ENCODE measurements at regions not wholly inside any gene's neighbourhood (a gene's known extent, or its start where the extent isn't known, plus 50 kb on each side); places are given as distances from the start of the nearest gene placed in this dataset.

DNA sequence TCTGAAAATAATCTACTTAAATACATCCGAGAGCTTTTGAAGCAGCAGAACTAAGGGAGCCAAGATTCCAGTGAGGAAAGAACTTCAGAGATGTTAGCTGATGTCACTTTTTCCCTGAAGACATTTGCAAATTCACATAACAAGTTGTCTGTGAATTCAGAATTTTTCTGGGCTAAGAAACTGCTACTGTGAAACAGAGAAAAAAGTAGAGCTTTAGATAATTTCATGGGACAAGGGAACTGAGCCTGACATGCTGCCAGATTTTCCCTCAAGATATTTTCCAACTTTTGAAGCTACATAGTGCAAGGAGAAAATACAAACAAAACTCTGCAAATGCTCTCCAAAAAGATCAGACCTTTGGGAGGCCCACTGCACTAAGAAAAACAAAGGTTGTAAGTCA lies 484.2 kb downstream of the ANKRD7 start:
- Histone ChIP-seq H3K9me3 (ENCODE audit: low read depth) (no peaks in the 10 kb centered on the region), H3K4me1 (ENCODE audit: low read depth) (no peaks in the 10 kb centered on the region), H3K36me3 (no peaks in the 10 kb centered on the region), H3K27me3 (no peaks in the 10 kb centered on the region), H3K4me3 (no peak overlapping the region), H3K27ac (no peak overlapping the region)
- TF ChIP-seq, protein P1, sequence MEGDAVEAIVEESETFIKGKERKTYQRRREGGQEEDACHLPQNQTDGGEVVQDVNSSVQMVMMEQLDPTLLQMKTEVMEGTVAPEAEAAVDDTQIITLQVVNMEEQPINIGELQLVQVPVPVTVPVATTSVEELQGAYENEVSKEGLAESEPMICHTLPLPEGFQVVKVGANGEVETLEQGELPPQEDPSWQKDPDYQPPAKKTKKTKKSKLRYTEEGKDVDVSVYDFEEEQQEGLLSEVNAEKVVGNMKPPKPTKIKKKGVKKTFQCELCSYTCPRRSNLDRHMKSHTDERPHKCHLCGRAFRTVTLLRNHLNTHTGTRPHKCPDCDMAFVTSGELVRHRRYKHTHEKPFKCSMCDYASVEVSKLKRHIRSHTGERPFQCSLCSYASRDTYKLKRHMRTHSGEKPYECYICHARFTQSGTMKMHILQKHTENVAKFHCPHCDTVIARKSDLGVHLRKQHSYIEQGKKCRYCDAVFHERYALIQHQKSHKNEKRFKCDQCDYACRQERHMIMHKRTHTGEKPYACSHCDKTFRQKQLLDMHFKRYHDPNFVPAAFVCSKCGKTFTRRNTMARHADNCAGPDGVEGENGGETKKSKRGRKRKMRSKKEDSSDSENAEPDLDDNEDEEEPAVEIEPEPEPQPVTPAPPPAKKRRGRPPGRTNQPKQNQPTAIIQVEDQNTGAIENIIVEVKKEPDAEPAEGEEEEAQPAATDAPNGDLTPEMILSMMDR (IDR thresholded peaks at IDR 0.05; ENCODE audit: low read depth, low read length), result no peak
- DNase-seq (ENCODE audit: low read depth in 1 of 2, low spot score in 1 of 2), result no peak

DNA sequence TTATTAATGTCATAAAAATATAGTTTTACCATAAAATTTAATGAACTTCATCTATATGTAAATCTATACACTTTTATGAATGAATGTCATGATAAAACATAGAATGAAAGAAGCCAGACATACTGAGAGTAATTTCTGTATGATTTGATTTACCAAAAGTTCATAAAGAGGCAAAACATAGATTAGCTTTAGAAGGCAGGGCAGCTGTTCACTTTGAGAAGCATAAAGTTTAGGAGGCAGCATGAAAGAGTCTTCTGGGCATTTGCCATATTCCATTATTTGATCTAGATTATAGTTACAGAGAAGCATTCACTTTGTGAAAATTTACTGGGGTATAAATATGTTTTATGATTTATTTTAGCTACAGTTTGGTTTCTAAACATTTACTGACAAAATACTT lies 487.2 kb downstream of the ANKRD7 start:
- H3K27ac ChIP-seq, result no peak overlapping the region
- H3K4me1 ChIP-seq (ENCODE audit: low read depth), result no peaks in the 10 kb centered on the region
- DNase-seq (ENCODE audit: low read depth in 1 of 2, low spot score in 1 of 2), result no peak
- no peaks in the 10 kb centered on the region for H3K9me3 ChIP-seq (ENCODE audit: low read depth)
- H3K4me3 ChIP-seq, result no peak overlapping the region
- no peaks in the 10 kb centered on the region for H3K36me3 ChIP-seq
- no peaks in the 10 kb centered on the region for H3K27me3 ChIP-seq
- TF ChIP-seq, protein P1 (IDR thresholded peaks at IDR 0.05; ENCODE audit: low read depth, low read length), result no peak

DNA sequence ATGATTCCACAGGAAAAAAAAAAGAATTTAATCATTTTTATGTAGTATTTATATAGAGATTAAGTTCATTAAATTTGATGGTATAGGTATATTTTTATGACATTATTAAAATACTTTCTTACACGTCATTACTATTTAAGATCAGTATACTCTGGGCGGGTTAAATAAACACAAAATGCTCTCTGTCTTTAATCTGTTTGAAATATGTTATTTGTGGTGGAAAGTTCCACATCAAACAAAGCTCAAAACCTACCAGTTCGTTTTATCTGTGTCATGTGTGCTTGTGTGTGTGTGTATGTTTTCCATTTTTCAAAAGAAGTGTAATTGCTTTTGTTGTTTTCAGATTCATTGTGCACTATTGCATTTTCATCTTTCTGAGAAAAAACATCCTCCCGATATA lies 488.5 kb downstream of the ANKRD7 start:
- H3K4me1 ChIP-seq (ENCODE audit: low read depth), result no peaks in the 10 kb centered on the region
- no peaks in the 10 kb centered on the region for H3K36me3 ChIP-seq
- no peak overlapping the region for H3K4me3 ChIP-seq
- no peaks in the 10 kb centered on the region for H3K9me3 ChIP-seq (ENCODE audit: low read depth)
- TF ChIP-seq, protein P1 (IDR thresholded peaks at IDR 0.05; ENCODE audit: low read depth, low read length), result no peak
- no peak for DNase-seq (ENCODE audit: low read depth in 1 of 2, low spot score in 1 of 2)
- H3K27ac ChIP-seq, result no peak overlapping the region
- H3K27me3 ChIP-seq, result no peaks in the 10 kb centered on the region

DNA sequence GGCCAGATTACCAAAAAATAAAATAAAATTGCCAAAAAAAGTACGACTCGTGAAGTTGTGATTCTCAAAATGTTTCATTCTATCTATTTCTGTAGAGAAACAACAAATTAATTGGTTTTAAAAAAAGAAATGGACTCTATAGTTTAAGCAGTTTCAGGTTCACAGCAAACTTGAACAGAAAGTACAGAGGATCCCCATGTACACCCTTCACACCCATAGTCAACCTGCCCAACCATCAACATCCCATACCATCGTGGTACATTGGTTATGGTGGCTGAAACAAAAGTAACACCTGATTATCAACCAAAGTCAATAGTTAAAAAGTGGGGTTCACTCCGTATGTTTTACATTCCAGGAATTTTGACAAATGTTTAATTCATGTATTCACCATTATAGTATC lies 496.1 kb downstream of the ANKRD7 start:
- Histone ChIP-seq H3K27ac (no peak overlapping the region), H3K4me1 (ENCODE audit: low read depth) (no peaks in the 10 kb centered on the region), H3K4me3 (no peak overlapping the region), H3K27me3 (no peaks in the 10 kb centered on the region), H3K36me3 (no peaks in the 10 kb centered on the region), H3K9me3 (ENCODE audit: low read depth) (no peaks in the 10 kb centered on the region)
- no peak for DNase-seq (ENCODE audit: low read depth in 1 of 2, low spot score in 1 of 2)
- TF ChIP-seq, protein P1 (IDR thresholded peaks at IDR 0.05; ENCODE audit: low read depth, low read length), result no peak

DNA sequence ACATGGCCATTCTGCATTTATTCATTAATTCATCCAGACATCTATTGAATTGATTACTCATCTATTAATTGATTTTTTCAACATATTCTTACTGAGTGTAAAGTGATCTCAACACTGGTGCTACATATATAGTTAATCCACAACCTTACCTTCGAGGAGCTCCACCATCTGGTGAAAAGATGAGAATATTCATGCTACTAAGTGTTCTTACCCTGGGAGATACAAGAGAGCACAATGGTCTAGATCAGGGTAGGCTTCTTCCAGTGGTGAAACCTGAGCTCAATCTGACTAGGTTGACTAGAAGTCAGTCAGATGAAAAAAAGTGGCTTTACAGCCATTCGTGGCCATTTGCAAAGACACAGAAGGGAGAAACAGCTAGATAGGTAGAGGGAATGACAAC lies 507.4 kb downstream of the ANKRD7 start:
- H3K9me3 ChIP-seq (ENCODE audit: low read depth), result no peaks in the 10 kb centered on the region
- TF ChIP-seq, protein P1 (IDR thresholded peaks at IDR 0.05; ENCODE audit: low read depth, low read length), result no peak
- H3K4me3 ChIP-seq, result no peak overlapping the region
- no peaks in the 10 kb centered on the region for H3K36me3 ChIP-seq
- no peak for DNase-seq (ENCODE audit: low read depth in 1 of 2, low spot score in 1 of 2)
- H3K27ac ChIP-seq, result no peak overlapping the region
- H3K27me3 ChIP-seq, result no peaks in the 10 kb centered on the region
- no peaks in the 10 kb centered on the region for H3K4me1 ChIP-seq (ENCODE audit: low read depth)

DNA sequence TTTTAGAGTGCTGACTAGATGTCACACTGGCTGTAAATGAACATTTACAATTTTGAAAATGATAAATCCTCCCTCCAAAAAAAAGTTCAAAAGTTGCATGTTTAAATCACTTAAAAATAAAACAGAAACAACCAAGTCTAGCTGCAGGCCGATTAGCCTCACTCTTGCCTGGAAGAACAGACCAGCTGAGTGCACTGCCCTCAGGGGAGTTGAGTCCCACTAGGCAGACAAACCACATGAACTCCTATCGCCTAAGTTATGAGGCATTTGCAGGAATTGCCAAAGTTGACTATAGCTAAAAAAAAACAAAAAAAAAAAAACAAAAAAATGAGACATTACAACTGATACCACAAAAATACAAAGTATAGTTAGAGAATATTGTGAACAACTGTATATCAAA lies 510.0 kb downstream of the ANKRD7 start:
- no peak overlapping the region for H3K4me3 ChIP-seq
- no peaks in the 10 kb centered on the region for H3K4me1 ChIP-seq (ENCODE audit: low read depth)
- H3K27me3 ChIP-seq, result no peaks in the 10 kb centered on the region
- no peak for DNase-seq (ENCODE audit: low read depth in 1 of 2, low spot score in 1 of 2)
- H3K9me3 ChIP-seq (ENCODE audit: low read depth), result no peaks in the 10 kb centered on the region
- TF ChIP-seq, protein P1 (IDR thresholded peaks at IDR 0.05; ENCODE audit: low read depth, low read length), result no peak
- no peaks in the 10 kb centered on the region for H3K36me3 ChIP-seq
- no peak overlapping the region for H3K27ac ChIP-seq

Measured in cardiac muscle cell (in vitro differentiated cells and primary cell).